Activated CD8-positive, alpha-beta memory T cell treated with anti-CD3 and anti-CD28 coated beads, Interleukin-2, amount 50 U/mL, for 48 hours (primary cell): ENCODE measurements at regions not wholly inside any gene's neighbourhood (a gene's known extent, or its start where the extent isn't known, plus 50 kb on each side); places are given as distances from the start of the nearest gene placed in this dataset.

ENCODE experiments used
- DNase-seq: peaks from one replicate; pipeline ENCODE4 v3.0.0-alpha.2; 2020

DNA sequence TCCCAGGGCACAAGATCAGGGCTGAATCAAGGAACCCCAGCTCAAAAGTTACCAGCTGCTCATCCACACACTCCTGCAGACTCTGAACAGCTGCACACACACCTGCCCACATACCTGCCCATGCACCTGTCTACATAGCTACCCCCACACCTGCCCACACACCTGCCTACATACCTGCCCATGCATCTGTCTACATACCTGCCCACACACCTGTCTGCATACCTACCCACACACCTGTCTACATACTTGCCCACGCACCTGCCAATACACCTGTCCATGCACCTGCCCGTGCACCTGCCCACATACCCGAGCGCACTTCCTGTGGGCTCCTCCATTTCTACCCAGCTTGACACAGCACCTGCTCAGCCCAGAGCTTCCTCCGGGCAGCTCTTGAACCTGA is 122.8 kb upstream of the AGAP1 start:
- DNase-seq: no peak

DNA sequence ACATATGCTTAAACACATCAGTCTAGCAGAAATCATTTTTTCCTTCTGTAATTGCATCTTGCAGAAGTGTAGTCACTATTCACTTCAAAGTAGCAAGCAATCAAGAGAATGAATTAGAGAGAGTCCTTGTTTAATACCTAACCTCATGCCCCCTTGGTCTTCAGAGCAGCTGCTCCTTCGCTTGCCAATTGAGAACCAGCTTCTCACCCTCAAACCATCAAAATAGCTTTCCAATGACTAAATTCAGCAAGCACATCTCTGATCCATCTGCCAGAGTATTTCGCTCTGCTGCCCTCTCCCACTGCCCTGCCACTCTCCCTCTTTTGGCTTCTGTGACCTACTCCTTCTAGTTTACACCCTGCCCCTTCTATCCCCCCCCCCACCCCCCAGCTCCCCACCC is 120.7 kb upstream of the AGAP1 start:
- DNase-seq: no peak

DNA sequence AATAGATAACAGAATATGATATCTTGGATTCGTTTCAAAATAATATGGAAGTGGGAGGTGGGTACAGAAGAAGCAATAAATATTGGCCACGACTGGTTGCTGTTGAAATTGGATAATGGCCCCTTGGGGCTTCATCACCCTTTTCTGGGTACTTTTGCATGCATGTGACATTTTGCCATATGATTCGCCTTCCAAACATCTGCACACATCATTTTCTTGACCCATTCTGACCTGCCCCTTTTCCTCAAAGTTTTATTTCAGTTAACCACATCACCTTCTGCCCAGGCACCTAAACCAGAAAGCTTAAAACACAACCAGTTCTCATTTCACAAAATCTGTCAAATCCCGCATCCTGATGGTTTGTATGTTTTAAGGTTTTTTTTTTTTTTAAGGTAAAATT is 116.7 kb upstream of the AGAP1 start:
- DNase-seq: no peak

DNA sequence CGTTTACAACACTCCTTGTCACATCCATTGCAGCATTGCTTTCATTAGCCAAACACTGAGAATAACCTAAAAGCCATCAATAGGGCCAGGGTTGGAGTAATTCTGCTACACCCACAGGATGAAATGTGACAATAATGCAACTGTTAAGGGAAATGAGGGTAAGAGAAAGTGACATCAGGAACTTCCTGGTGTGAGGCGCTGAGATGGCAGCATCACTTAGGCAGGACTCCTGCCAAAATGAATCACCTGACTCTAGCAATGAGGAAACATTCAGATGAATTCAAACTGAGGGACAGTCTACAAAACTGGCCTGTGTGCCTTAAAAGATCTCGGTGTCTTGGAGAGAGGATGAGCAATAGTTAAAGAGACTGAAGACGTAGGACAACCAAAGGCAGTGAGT is 115.6 kb upstream of the AGAP1 start:
- no peak for DNase-seq

DNA sequence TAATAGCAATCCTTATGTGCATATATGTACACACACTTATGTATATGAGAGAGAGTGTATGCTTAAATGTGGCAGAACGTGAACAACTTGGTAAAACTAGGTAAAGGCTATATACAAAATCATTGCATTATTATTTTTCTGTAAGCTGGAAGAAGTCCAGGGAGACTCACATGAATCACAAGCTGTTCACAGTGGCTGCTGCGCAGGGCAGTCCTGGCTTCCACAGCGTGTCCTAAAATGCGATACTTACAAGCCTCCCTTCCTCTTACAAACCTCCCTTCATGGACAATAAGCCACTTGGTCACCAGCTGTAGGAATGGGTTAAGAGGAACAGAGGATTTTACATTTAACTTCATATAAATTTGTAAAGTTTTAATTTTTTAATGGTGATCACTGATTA is 114.9 kb upstream of the AGAP1 start:
- DNase-seq: no peak

DNA sequence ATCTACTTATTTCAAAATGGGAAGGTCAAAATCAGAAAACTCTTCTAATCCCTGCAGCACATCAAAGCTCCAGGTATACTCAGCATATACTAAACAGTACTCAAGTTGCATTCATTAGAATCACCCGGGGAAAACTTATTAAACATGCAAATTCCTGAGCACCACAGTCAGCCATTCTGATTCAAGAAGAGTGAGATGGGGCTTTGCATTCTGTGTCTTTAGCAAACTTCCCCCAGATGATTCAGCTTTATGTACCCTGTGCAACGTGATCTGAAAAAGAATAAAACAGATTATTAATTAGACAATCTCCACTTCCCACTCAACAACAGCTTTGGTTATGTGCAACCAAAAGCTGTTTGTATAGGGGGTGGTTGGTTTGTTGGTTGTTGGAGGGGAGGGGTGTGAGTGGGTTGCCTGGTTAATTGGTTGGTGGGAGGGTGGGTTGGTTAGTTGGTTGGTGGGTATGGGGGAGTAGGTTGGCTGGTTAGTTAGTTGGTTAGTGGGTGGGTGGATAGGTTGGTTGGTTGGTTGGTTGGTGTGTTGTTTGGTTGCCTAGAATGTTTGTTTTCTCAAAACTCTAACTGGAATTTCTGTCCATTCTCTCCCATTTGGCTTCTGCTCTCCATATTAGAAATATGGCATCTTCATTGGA is 112.5 kb upstream of the AGAP1 start:
- no peak for DNase-seq

DNA sequence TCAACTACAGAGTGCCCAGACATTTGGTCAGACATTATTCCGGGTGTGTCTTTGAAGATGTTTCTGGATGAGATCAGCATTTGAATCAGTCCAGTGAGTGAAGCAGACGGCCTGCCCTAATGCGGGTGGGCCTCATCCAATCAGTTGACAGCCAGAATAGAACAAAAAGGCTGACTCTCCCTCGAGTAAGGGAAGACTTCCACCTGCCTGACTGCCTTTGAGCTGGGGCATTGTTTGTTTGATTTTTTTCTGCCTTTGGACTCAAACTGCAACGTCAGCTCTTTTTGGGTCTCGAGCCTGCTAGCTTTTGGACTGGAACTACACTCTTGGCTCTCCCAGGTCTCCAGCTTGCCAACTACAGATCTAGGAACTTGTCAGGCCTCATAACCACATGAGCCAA is 111.7 kb upstream of the AGAP1 start:
- no peak for DNase-seq

DNA sequence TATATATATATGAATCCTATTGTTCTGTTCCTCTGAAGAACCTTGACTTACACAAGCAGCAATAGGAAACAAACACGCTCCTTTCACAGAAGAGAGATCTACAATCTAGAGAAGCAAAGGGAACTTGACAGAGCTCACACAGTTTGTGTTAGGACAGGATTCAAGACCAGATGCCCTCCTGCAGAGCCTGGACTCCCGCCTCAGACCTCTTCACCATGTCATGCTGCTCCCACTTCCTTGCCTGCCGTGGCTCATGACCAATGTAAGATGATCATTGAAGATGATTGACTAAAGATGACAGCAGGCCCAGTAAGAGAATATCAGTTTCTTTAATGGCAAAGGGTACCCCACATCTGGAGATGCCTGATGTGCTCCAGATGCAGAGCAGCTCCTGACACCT is 111.2 kb upstream of the AGAP1 start:
- DNase-seq: no peak

DNA sequence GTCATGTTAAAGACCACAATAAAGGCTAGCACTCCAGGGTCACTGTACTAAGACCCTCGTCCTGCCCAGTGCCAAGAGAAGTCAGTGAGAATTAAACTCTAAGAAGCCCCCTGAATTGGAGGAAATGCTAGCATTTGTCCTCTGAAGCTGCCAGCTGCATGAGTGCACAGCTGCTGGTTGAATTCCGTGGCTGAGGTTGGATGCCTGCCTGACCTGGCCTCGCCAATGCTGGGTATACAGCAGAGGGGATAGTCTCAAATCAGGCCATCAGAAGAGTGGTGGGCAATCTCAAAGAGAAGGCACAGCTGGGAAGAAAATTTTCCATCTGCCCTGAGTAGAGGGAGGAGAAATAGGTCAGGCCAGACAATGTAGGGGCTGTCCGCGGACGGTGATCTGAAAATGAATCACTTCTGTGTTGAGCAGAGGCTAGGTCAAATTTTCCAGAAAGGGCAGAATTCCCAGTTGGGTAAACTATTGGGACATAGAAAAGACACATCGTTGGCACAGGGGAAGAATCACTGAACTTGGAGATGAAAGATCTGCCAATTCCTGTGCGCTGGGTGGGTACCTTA is 110.5 kb upstream of the AGAP1 start:
- no peak for DNase-seq

DNA sequence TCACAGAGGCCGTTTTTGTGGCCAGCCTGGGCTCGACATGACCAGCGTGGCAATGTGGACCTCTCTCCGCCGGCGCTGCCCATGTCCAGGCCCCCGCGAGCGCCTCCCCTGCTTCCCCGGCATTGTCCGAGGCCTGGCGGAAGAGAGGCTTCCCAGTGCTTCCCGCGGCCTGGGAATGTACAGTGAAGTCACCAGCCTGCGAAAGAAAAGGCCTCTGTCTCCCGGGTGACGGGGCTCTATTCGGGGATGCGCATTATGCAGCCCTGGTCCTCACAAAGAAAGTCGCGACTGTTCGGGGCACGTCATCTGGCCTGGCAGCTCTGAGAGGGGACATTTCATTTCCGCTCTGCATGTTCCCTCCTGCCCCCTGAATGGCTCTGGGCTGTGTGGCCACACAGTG is 109.2 kb upstream of the AGAP1 start:
- no peak for DNase-seq

DNA sequence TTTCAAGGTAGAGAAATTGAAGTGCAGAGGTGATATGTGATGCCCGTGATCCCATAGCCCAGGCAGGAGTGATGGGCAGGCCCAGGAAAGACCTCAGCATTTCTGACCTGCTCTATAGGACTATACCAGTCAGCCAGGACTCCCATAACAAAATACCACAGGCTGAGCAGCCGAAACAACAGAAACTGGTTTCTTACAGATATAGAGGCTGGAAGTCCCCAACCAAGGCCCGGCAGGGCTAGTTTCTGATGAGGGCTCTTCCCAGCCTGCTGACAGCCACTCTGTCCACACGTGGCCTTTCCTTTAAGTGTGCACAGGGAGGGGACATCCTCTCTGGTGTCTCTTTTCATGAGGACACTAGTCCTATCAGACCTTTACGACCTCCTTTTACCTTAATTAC is 104.2 kb upstream of the AGAP1 start:
- DNase-seq: no peak

DNA sequence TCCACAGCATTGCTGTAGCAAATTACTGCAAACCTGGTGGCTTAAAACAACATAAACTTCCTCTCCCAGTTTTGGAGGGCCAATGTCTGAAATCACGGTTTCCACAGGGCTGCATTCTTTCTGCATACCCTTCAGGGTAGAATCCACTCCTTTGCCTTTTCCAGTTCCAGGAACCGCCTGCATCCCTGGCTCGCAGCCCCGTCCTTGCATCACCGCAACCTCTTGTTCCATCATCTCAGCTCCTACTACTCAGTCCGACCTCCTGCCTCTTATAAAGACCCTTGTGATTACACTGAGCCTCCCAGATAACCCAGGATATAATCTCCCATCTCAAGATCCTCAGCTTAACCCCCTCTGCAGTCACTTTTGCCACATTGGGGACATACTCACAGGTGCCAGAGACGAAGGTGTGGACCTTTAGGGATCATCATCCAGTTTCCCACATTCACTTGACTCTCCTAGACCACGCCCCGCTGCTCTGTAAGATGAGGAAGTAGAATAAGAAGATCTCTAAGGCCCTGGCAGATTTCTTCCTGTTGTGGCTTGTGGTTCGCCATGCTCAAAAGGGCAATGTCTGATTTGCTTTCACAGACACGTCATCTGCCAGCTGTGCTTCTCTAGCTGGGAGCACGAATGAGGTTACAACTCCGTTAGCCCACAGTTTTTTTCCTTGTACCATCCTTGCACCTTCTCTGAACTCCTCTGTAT is 103.6 kb upstream of the AGAP1 start:
- peak; percentile 56 for DNase-seq

DNA sequence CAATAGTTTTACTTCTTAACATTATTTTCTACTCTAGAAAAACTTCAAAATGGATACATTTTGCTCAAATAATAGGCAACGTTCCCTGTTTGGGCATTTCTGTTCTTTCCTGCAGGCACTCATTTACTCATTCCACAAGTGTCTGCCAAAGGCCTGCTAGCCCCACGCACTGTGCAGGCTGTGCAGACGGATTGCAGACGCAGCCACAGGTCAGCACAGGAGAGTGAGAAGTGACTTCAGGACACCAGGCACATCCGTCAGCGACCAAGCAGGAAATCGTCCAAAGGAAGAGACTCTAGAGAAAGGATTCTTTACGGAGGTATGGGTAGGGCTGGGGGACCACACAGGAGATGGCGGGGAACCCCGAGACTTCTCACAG is 103.0 kb upstream of the AGAP1 start:
- DNase-seq: no peak

DNA sequence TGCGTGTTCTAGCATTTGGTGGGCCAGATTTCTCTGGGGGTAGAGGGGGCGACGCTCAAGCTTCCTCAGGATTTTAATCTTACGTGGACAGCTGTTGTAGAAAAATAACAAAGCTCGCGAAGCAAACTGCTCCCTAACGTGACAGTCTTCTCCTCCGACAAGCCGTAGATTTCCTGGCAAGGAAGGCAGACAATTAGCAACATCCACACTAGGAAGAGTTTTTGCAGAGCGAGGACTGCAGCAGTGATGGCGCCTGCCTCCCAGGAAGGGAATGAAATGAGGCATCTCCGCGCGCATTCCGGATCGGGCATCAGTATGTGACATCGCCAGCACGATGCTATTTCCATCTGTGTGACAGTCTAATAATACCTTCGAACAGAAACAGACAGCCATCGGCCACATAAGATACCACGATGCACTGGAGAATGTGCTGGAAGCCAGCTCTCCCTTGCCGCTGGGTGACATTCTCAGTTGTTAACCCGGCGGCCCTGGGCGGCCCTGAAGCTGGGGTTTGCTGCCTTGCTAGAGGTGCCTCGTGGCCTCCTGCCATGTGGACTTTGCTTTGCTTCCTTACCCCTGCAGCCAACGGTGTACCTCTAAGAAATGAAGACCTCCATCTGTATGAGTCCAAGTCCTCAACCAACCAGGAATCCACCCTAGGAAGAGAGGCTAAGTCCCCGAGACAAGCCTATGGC is 101.8 kb upstream of the AGAP1 start:
- no peak for DNase-seq

DNA sequence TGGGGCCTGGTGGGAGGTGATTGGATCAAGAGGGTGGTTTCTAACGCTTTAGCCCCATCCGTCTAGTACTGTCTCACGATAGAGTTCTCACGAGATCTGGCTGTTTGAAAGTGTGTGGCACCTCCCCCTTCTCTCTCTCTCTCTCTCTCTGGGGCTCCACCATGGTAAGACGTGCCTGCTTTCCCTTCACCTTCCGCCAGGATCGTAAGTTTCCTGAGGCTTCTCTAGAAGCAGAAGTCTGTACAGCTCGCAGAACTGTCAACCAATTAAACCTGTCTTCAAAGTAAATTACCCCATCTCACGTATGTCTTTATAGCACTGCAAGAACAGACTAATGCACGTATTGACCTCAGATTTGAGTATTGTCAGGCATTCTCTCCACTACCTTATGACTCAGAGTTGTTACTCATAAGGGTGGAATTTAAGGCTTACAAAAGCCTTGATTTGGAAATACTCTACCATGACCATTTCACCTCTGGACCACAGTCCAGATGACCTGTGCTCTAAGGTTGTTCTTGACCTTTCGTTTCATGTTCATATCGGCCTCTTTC is 99.5 kb upstream of the AGAP1 start:
- DNase-seq: no peak

DNA sequence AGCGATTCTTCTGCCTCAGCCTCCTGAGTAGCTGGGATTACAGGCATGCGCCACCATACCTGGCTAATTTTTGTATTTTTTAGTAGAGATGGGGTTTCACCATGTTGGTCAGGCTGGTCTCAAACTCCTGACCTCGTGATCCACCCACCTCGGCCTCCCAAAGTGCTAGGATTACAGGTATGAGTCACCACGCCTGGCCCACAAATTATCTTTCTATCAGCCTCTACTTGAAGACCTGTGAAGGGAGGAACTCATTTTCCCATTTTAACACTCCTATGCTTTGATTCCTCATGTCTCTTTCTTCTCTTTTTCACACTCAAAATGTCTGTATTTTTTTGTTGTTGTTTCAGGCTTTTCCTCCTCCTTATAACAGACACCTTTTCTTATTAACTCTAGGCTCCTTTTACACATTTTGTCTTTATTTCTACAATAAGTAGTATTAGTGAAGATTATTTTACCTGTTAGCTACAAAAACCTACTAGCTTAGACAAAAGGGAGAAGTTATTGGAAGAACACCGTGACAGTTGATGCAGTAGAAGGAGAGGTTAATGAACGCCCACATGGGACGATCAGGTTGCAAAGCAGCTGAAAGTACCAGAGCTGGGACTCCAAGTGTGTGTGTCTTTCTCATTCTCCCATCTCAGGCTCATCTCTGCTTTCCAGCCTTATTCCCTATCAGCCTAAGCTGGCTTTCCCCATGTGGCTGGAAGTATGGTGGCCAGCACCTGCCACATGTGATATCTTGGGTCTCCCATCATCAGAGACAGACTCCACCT is 97.6 kb upstream of the AGAP1 start:
- no peak for DNase-seq

DNA sequence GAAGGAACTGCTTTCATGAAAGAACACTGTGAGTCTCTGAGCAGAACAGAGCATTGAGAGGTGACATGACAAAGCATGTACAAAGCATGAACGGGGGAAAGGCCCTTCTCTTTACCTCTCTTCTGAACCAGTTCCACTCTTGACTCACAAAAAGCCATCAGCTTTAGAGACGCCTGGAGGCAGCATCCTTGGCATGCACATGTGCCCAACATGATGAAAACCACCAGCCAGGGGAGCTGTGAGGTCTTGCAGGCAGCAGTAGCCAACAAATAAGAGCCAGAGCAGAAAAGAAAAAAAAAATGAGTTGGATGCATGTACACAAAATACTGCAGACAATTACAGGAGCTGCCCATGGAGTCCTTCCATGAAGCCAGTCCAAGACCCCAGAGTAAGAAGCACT is 95.5 kb upstream of the AGAP1 start:
- DNase-seq: no peak

DNA sequence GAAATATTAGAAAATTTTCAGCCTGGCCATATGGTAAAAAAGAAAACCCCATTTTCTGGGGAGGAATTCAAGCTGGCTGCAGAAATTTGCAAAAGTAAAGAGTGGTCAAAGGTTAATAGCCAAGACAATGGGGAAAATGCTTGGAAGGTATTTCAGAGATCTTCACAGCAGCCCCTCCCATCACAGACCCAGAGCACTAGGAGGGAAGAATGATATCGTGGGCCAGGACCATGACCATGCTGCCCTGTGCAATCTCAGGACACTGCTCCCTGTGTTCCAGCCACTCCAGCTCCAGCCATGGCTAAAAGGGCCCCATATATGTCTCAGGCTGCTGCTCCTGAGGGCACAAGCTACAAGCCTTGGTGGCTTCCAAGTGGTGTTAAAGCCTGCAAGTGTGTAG is 93.9 kb upstream of the AGAP1 start:
- DNase-seq: no peak

DNA sequence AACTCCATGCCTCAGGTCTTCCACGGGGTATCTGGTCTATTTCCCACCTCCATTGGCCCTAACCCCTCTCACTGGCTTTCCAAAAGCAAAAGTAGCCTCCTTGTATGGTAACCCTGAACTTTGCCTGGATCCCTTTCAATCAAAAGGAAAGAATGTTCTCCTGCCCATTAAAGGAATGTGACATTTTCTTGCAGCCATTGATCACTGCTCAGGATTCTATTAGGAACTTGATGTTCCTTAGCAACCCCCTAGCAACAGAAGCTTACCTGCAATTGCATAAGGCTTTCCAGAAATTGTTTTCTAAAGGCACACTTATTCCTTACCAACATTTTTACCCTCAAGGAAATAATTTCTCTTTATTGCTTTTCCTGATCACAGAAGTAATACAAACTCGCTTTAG is 91.4 kb upstream of the AGAP1 start:
- no peak for DNase-seq

DNA sequence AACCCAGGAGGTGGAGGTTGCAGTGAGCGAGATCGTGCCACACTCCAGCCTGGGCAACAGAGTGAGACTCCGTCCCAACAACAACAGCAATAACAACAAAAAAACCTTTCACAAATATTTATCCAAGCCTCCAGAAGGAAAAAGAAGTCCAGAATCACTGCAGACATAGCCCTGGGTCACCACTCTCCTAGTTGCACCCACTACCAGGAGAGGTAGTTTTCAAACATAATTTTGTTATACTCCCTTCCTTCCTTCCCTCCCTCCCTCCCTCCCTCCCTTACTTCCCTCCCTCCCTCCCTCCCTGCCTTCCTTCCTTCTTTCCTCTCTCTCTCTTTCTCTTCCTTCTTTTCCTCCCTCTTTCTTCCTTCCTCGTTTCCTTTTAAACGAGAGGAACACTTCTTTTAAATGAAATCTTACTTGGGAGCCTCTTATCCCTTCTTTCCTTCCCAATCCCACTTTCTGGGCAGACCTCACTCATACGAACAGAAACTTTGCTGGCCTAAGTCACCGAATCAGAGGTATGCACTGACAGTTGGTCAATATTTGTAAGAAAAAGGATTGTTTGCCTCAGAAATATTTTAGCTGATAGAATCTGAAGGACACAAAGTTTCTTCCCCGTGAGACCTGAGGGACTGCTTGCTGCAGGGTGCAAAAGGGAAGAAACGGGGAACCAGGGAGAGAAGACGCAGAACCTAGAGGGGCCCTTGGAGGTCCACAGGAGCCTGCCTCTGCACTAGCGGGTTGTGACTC is 88.1 kb upstream of the AGAP1 start:
- DNase-seq: no peak

DNA sequence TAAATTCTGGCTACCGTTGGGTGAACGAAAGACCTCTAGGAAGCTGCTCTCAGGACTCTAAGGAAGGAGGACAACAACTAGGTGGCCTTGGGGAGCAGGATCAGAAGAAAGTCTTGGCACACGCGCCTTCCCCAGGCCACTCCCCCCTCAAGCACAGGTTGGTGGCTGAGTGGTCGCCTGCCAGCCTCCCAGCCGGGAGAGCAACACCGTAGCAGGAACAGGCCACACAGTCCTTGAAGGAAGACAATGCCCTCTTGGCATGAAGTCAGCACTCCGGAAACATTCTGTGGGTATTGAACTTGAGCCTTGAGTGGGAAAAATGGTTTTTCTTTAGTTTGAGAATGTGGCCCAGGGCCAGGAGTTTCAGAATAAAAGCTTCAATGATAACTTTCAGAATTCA is 87.4 kb upstream of the AGAP1 start:
- DNase-seq: no peak

DNA sequence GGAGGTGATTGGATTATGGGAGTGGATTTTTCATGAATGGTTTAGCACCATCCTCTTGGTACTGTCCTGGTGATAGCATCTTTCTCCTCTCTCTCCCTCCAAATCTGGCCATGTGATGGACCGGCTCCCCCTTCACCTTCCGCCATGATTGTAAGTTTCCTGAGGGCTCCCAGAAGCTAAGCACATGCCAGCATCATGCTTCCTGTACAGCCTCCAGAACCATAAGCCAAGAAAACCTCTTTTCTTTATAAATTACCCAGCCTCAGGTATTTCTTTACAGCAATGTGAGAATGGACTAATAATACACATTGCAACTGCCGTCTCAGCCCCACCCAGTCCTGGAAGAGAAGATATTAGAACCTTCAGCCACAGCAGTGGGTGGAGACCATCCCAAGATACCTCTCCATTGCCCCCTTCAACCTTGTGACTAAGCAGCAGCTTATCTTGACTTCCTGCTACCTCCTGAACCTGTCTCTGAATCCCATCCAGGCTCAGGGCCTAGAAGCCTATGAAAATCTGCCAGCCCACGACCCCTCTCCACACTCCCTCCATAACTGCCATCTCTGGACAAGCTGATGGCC is 81.8 kb upstream of the AGAP1 start:
- DNase-seq: no peak
